Bronchial epithelial cell (primary cell): ENCODE measurements at regions not wholly inside any gene's neighbourhood (a gene's known extent, or its start where the extent isn't known, plus 50 kb on each side); places are given as distances from the start of the nearest gene placed in this dataset.

ENCODE experiments used
- DNase-seq: peaks from one replicate; pipeline ENCODE4 v3.0.0-alpha.2; 2010; ENCODE audit warnings: low read depth
- FAIRE-seq: peaks from 2 replicates; lab custom pipeline; 2011; peaks lifted over from hg19 to GRCh38; lab: Jason Lieb, UNC
- H3K27me3 ChIP-seq: 2 replicates; pipeline ENCODE4 v1.5.1; 2011; ENCODE audit warnings: low read length; ENCODE audit not compliant: control insufficient read depth, insufficient read depth
- H3K36me3 ChIP-seq: 2 replicates; pipeline ENCODE4 v1.5.1; 2011; ENCODE audit warnings: low read length; ENCODE audit not compliant: control insufficient read depth, insufficient read depth
- H3K4me3 ChIP-seq: 2 replicates; pipeline ENCODE4 v1.5.1; 2011; ENCODE audit warnings: mild to moderate bottlenecking, low read depth, low read length, control low read depth
- TF ChIP-seq, protein P1 (sequence below): IDR thresholded peaks from 2 replicates; pipeline ENCODE4 v1.5.1; 2011; ENCODE audit warnings: mild to moderate bottlenecking, moderate library complexity, low read length, control low read depth, inconsistent platforms; ENCODE audit not compliant: insufficient read depth, severe bottlenecking

DNA sequence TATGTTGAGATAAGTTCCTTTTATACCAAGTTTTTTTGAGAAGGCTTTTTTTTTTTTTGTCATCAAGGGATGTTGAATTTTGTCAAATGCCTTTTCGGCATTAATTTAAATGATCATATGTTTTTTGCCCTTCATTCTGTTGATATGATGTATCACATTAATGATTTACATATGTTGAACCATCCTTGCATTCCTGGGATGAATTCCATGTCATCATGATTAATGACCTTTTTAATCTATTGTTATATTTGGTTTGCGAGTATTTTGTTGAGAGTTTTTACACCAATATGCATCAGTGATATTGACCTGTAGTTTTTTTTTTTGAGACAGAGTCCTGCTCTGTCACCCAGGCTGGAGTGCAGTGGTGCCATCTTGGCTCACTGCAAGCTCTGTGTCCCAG lies 585.7 kb upstream of the FANCL start:
- FAIRE-seq (no peak), DNase-seq (no peak)
- H3K4me3 ChIP-seq: no peak overlapping the region
- no peaks in the 10 kb centered on the region for H3K36me3 ChIP-seq
- TF ChIP-seq, protein P1, sequence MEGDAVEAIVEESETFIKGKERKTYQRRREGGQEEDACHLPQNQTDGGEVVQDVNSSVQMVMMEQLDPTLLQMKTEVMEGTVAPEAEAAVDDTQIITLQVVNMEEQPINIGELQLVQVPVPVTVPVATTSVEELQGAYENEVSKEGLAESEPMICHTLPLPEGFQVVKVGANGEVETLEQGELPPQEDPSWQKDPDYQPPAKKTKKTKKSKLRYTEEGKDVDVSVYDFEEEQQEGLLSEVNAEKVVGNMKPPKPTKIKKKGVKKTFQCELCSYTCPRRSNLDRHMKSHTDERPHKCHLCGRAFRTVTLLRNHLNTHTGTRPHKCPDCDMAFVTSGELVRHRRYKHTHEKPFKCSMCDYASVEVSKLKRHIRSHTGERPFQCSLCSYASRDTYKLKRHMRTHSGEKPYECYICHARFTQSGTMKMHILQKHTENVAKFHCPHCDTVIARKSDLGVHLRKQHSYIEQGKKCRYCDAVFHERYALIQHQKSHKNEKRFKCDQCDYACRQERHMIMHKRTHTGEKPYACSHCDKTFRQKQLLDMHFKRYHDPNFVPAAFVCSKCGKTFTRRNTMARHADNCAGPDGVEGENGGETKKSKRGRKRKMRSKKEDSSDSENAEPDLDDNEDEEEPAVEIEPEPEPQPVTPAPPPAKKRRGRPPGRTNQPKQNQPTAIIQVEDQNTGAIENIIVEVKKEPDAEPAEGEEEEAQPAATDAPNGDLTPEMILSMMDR: no peak
- no peaks in the 10 kb centered on the region for H3K27me3 ChIP-seq

DNA sequence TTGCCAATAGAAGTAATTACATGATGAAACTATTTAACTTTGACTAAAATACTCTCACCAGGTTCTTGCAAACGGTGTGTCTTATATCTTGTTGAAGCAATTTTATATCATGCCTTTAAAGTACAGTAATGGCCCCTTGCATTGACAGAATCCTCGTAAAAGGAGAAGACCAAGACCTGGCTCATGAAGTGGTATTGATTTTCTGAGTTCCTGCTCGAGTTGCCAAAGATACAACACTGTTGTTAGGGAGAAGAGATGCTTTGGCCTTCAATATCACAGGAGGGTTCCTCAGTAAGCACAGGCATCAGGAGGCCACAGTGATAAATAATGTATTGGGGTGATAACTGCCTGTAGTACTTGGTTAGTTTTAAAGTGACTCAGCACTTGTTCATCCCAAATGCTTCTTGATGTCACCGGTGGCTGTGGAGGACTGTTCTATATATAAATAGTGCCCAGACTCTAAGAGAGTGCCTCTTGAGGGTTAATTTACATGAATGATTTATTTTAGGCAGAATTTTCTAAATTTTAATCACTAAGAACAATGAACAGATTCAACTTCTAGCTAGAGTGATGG lies 571.7 kb upstream of the FANCL start:
- FAIRE-seq (no peak), DNase-seq (no peak)
- TF ChIP-seq, protein P1: no peak
- Histone ChIP-seq H3K27me3 (no peaks in the 10 kb centered on the region), H3K4me3 (no peak overlapping the region), H3K36me3 (no peaks in the 10 kb centered on the region)

DNA sequence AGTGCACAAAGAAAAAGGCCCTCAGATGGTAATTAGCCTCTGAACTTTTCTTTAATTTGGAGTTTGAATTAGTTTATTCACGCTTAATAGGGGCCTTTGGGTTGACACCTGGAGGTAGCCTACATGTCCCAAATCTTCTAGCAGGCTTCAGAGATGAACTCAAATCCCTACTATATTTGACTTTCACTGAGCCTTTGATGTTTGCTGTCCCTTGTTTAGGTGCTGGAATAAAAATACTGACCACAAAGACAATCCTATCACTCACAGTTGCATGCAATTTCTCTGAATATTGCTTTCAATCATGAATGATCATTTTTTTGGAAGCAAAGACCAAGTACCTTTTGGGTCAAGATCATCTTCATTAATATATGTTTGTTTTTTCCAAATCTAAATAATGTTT lies 564.0 kb upstream of the FANCL start:
- FAIRE-seq: no peak
- TF ChIP-seq, protein P1: no peak
- no peaks in the 10 kb centered on the region for H3K27me3 ChIP-seq
- DNase-seq: no peak
- no peaks in the 10 kb centered on the region for H3K36me3 ChIP-seq
- no peak overlapping the region for H3K4me3 ChIP-seq

DNA sequence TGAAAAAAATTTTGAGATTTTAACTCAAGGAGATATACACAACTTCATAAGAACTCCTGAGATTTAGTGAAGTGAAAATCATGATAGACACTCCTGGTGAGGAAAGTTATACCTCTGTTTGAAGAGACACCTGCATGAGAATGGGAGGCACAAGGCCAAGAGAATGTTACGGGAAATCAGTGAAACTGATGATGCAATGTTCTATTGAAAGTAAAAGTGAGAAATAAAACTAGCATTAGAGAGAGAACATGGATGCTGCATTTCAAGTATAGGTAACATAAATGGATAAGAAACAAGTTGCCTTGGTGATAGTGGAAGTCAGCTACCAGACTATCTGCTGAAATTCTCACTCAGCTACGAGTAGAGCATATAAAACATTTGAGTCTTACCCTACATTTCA lies 562.1 kb upstream of the FANCL start:
- FAIRE-seq (no peak), DNase-seq (no peak)
- no peaks in the 10 kb centered on the region for H3K27me3 ChIP-seq
- TF ChIP-seq, protein P1: no peak
- no peaks in the 10 kb centered on the region for H3K36me3 ChIP-seq
- H3K4me3 ChIP-seq: no peak overlapping the region

DNA sequence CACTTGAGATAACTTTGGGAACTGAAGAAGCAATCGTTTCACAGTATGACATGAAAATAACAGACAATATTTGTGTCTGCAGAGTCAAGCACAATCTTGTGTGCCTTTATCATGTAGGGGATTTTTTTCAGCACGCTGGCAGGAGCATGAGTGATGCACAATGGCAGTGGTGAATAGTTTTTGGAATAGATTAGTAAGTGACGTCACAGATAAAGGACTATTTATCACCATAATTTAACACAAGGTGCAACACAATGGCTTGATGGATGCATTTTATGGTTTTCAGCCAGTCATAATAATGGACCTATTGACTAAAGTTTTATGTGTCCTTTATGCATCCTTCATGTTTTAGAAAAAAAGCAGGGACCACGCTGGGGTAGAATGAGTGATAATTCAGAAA lies 559.8 kb upstream of the FANCL start:
- Histone ChIP-seq H3K27me3 (no peaks in the 10 kb centered on the region), H3K36me3 (no peaks in the 10 kb centered on the region), H3K4me3 (no peak overlapping the region)
- DNase-seq: no peak
- no peak for FAIRE-seq
- TF ChIP-seq, protein P1: no peak

DNA sequence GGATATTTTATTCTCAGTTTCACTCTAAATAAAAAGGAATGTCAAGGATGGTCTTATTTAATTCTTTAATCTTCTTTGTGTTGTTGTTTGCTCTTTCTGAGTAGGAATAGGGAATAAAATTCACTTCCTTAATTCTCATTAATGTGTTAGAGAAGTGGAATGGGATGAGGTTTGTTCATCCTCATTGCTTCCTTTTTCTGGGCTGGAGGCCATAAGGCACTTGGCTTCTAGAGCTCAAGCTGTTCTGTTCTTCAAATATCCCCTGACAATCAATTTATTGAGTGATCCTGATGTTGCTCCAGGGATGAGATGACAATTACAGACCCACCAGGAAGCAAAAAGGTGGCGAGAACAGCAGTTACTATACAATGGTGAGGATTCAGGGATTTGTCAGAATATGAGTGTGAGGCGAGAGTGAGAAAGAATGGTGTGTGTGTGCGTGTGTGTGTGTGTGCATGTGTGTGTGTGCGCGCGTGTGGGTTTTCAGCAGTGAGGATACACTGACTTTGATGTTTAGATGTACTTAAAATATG lies 557.6 kb upstream of the FANCL start:
- H3K27me3 ChIP-seq: no peaks in the 10 kb centered on the region
- DNase-seq: no peak
- TF ChIP-seq, protein P1: no peak
- no peak for FAIRE-seq
- no peak overlapping the region for H3K4me3 ChIP-seq
- no peaks in the 10 kb centered on the region for H3K36me3 ChIP-seq
